HG03439 (cell line): ENCODE measurements at regions not wholly inside any gene's neighbourhood (a gene's known extent, or its start where the extent isn't known, plus 50 kb on each side); places are given as distances from the start of the nearest gene placed in this dataset.

ENCODE experiments used
- ATAC-seq: cut with Tn5 transposase; IDR thresholded peaks from one replicate; pipeline ENCODE4 v1.9.1; 2021; ENCODE audit warnings: mild to moderate bottlenecking, moderate library complexity; ENCODE audit not compliant: unreplicated experiment

- peak; percentile 83 for ATAC-seq
Measured at GRCh38 chr7:96495751-96496216, 173.9 kb upstream of the SLC25A13 start.

GRCh38 chr7:96486681-96487080 is 164.8 kb upstream of the SLC25A13 start:
- no peak for ATAC-seq

- ATAC-seq = no peak
Measured at GRCh38 chr7:96484845-96485244, 162.9 kb upstream of the SLC25A13 start.

- ATAC-seq = no peak
Measured at GRCh38 chr7:96484091-96484490, 162.2 kb upstream of the SLC25A13 start.

- ATAC-seq = no peak
Measured at GRCh38 chr7:96481796-96482195, 159.9 kb upstream of the SLC25A13 start.

GRCh38 chr7:96479015-96479645 is 157.2 kb upstream of the SLC25A13 start:
- ATAC-seq = no peak

GRCh38 chr7:96471606-96472005 is 149.7 kb upstream of the SLC25A13 start:
- ATAC-seq = no peak

GRCh38 chr7:96452146-96452545 is 130.2 kb upstream of the SLC25A13 start:
- ATAC-seq = no peak

- no peak for ATAC-seq
Measured at GRCh38 chr7:96449094-96449493, 127.2 kb upstream of the SLC25A13 start.

GRCh38 chr7:96447109-96447645 is 125.3 kb upstream of the SLC25A13 start:
- no peak for ATAC-seq

GRCh38 chr7:96441436-96442084 is 119.7 kb upstream of the SLC25A13 start:
- ATAC-seq = no peak

GRCh38 chr7:96440328-96440727 is 118.4 kb upstream of the SLC25A13 start:
- ATAC-seq = no peak

GRCh38 chr7:96436880-96437279 is 115.0 kb upstream of the SLC25A13 start:
- no peak for ATAC-seq

GRCh38 chr7:96430356-96430755 is 108.5 kb upstream of the SLC25A13 start:
- no peak for ATAC-seq

GRCh38 chr7:96427143-96427542 is 105.2 kb upstream of the SLC25A13 start:
- no peak for ATAC-seq

- ATAC-seq = no peak
Measured at GRCh38 chr7:96426685-96427084, 104.8 kb upstream of the SLC25A13 start.

- ATAC-seq = no peak
Measured at GRCh38 chr7:96426027-96426426, 104.1 kb upstream of the SLC25A13 start.

GRCh38 chr7:96424411-96424810 is 102.5 kb upstream of the SLC25A13 start:
- ATAC-seq = no peak

GRCh38 chr7:96422388-96422787 is 100.5 kb upstream of the SLC25A13 start:
- no peak for ATAC-seq

GRCh38 chr7:96418581-96418980 is 96.7 kb upstream of the SLC25A13 start:
- ATAC-seq = no peak

- no peak for ATAC-seq
Measured at GRCh38 chr7:96417784-96418183, 95.9 kb upstream of the SLC25A13 start.

- ATAC-seq = no peak
Measured at GRCh38 chr7:96416599-96416998, 94.7 kb upstream of the SLC25A13 start.
